AML-193 (cell line): ENCODE measurements at regions not wholly inside any gene's neighbourhood (a gene's known extent, or its start where the extent isn't known, plus 50 kb on each side); places are given as distances from the start of the nearest gene placed in this dataset.

Experiments
- DNase-seq, 2 experiments: peaks; one replicate each; lab custom pipeline; 2025; lab: John Stamatoyannopoulos, UW

- no peak for DNase-seq
Observed at GRCh38 chr2:12347066-12347493, 369.7 kb upstream of the TRIB2 start.

GRCh38 chr2:12348216-12348615 lies 368.5 kb upstream of the TRIB2 start:
- DNase-seq = no peak

- DNase-seq = no peak
Observed at GRCh38 chr2:12350821-12351220, 365.9 kb upstream of the TRIB2 start.

- no peak for DNase-seq
Observed at GRCh38 chr2:12352889-12353288, 363.8 kb upstream of the TRIB2 start.

- DNase-seq = no peak
Observed at GRCh38 chr2:12361506-12361905, 355.2 kb upstream of the TRIB2 start.

GRCh38 chr2:12363138-12363537 lies 353.6 kb upstream of the TRIB2 start:
- DNase-seq = no peak

- DNase-seq = no peak
Observed at GRCh38 chr2:12363569-12363968, 353.2 kb upstream of the TRIB2 start.

GRCh38 chr2:12369566-12369965 lies 347.2 kb upstream of the TRIB2 start:
- no peak for DNase-seq

- no peak for DNase-seq
Observed at GRCh38 chr2:12376025-12376424, 340.7 kb upstream of the TRIB2 start.

GRCh38 chr2:12379143-12379542 lies 337.6 kb upstream of the TRIB2 start:
- DNase-seq = no peak

- DNase-seq = no peak
Observed at GRCh38 chr2:12381543-12382325, 335.0 kb upstream of the TRIB2 start.

GRCh38 chr2:12382366-12382765 lies 334.4 kb upstream of the TRIB2 start:
- DNase-seq = no peak

GRCh38 chr2:12389344-12390045 lies 327.2 kb upstream of the TRIB2 start:
- DNase-seq = no peak

- no peak for DNase-seq
Observed at GRCh38 chr2:12391116-12391515, 325.6 kb upstream of the TRIB2 start.

GRCh38 chr2:12396699-12397098 lies 320.0 kb upstream of the TRIB2 start:
- DNase-seq = no peak

GRCh38 chr2:12397854-12398253 lies 318.9 kb upstream of the TRIB2 start:
- no peak for DNase-seq

GRCh38 chr2:12399240-12399639 lies 317.5 kb upstream of the TRIB2 start:
- no peak for DNase-seq

- no peak for DNase-seq
Observed at GRCh38 chr2:12400543-12400942, 316.2 kb upstream of the TRIB2 start.

GRCh38 chr2:12402440-12403139 lies 314.1 kb upstream of the TRIB2 start:
- DNase-seq = no peak

- DNase-seq = no peak
Observed at GRCh38 chr2:12404497-12404896, 312.2 kb upstream of the TRIB2 start.

GRCh38 chr2:12407160-12407559 lies 309.6 kb upstream of the TRIB2 start:
- DNase-seq = no peak

- DNase-seq = no peak
Observed at GRCh38 chr2:12412898-12413305, 303.8 kb upstream of the TRIB2 start.

- no peak for DNase-seq
Observed at GRCh38 chr2:12415536-12415935, 301.2 kb upstream of the TRIB2 start.
